SK-N-MC (cell line): ENCODE measurements at regions not wholly inside any gene's neighbourhood (a gene's known extent, or its start where the extent isn't known, plus 50 kb on each side); places are given as distances from the start of the nearest gene placed in this dataset.

Source experiments
- DNase-seq: peaks from one replicate; pipeline ENCODE4 v3.0.0-alpha.2; 2011; ENCODE audit warnings: low read depth, low spot score
- H3K27ac ChIP-seq: fragments of 200-600 bp; sonication (generic); 2 replicates; pipeline ENCODE4 v1.5.1; 2016; ENCODE audit warnings: mixed run types
- H3K36me3 ChIP-seq: fragments of 200-600 bp; sonication (generic); 2 replicates; pipeline ENCODE4 v1.6.1; 2017; ENCODE audit warnings: antibody characterized with exemption, low read length, mixed read lengths; ENCODE audit not compliant: insufficient read depth
- H3K4me3 ChIP-seq: fragments of 200-600 bp; sonication (generic); 2 replicates; pipeline ENCODE4 v1.5.1; 2016
- H3K9ac ChIP-seq: fragments of 200-600 bp; sonication (generic); 2 replicates; pipeline ENCODE4 v1.8.0; 2017; ENCODE audit warnings: mixed run types, mixed read lengths; ENCODE audit not compliant: insufficient read length
- H3K9me3 ChIP-seq: fragments of 200-600 bp; sonication (generic); 2 replicates; pipeline ENCODE4 v1.6.1; 2017; ENCODE audit warnings: low read depth, mild to moderate bottlenecking, antibody characterized with exemption, low read length, moderate library complexity, mixed read lengths
- EZH2 ChIP-seq: fragments of 200-600 bp; sonication (generic); IDR thresholded peaks from one replicate; pipeline ENCODE4 v1.6.1; 2017; ENCODE audit warnings: antibody characterized with exemption
- FOXP2 ChIP-seq: optimal IDR thresholded peaks from 2 replicates; pipeline ENCODE3; 2011; ENCODE audit warnings: mild to moderate bottlenecking, moderate library complexity; ENCODE audit not compliant: insufficient read depth; ENCODE audit errors: extremely low read length, control extremely low read depth
- POLR2AphosphoS5 ChIP-seq: IDR thresholded peaks from 2 replicates; pipeline ENCODE4 v1.6.1; 2012; ENCODE audit warnings: mild to moderate bottlenecking, low read depth, low read length, borderline replicate concordance

DNA sequence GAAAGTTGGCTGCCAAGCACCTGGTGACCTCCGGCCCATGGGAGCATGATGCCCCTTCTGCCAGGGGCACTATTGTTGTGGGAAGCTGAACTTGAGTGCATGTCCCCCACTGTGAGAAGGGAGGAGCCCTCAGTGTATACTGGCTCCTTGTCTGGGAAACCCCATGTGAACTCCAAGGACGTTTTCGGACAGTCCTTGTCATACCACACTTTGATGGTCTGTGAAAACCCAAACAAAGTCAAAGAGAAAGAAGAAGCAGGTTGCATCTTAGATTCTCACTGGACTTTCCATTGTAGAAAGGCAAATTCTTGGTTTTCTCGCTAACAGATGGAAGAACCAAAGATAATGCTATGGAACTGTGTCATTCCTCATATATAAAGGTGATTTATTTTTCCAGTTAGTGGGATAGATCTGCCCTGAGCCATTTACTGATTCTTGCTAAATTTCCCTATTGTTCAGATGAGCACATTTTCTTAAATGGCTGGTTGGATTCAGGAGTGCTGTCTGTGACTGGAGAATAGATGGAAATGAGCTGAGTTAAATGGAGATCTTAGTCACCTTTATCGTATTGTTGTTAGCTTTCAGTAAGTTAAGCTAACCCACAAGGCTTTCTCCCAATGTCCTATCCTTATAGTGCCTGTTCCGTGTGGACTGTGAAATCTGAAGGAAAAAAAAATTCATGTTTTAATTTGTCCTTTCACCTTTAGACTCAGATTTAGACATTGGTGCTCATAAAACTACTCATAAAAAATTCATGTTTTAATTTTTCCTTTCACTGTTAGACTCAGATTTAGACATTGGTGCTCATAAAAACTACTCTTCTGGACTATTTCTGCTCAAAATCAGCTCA is 166.6 kb downstream of the ACTR3 start:
- no peaks in the 10 kb centered on the region for H3K36me3 ChIP-seq
- H3K9ac ChIP-seq, result no peak overlapping the region
- no peak for DNase-seq
- TF ChIP-seq EZH2 (no peak), POLR2AphosphoS5 (no peak), FOXP2 (no peak)
- no peaks in the 10 kb centered on the region for H3K9me3 ChIP-seq
- H3K4me3 ChIP-seq, result no peak overlapping the region
- no peak overlapping the region for H3K27ac ChIP-seq

DNA sequence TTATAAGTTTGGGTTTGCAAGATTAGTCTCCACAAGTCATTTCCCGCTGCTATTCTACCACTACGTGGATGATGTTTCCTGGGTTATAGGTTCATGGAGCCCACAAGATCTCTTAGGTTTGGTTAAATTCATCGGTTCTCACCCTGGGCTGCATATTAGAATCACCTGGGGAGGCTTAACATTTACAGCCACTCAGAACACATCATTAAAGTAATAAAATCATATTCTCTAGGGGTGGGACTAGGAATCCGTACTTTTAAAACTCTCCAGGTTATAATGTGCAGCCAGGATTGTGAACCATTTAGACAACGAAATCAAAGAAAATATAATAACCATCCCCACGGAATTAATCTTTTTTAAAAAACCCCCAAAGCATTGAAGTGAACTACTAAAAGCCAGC is 167.7 kb downstream of the ACTR3 start:
- no peak overlapping the region for H3K9ac ChIP-seq
- TF ChIP-seq EZH2, result no peak
- TF ChIP-seq POLR2AphosphoS5, result no peak
- no peak for TF ChIP-seq FOXP2
- DNase-seq, result no peak
- H3K4me3 ChIP-seq, result no peak overlapping the region
- H3K9me3 ChIP-seq, result no peaks in the 10 kb centered on the region
- no peaks in the 10 kb centered on the region for H3K36me3 ChIP-seq
- no peak overlapping the region for H3K27ac ChIP-seq

GRCh38 chr2:114061566-114062098 is 171.7 kb downstream of the ACTR3 start:
- no peaks in the 10 kb centered on the region for H3K9me3 ChIP-seq
- no peak overlapping the region for H3K27ac ChIP-seq
- no peak for DNase-seq
- no peak overlapping the region for H3K4me3 ChIP-seq
- H3K9ac ChIP-seq, result no peak overlapping the region
- no peak for TF ChIP-seq FOXP2
- TF ChIP-seq EZH2, result no peak
- no peak for TF ChIP-seq POLR2AphosphoS5
- no peaks in the 10 kb centered on the region for H3K36me3 ChIP-seq

- Histone ChIP-seq H3K9me3 (no peaks in the 10 kb centered on the region), H3K4me3 (no peak overlapping the region), H3K9ac (no peak overlapping the region), H3K36me3 (no peaks in the 10 kb centered on the region), H3K27ac (no peak overlapping the region)
- TF ChIP-seq FOXP2 (no peak), EZH2 (no peak), POLR2AphosphoS5 (no peak)
- DNase-seq, result no peak
Measured at GRCh38 chr2:114063346-114063745, 173.5 kb downstream of the ACTR3 start.

GRCh38 chr2:114065731-114066130 is 175.8 kb downstream of the ACTR3 start:
- DNase-seq, result no peak
- no peaks in the 10 kb centered on the region for H3K9me3 ChIP-seq

DNA sequence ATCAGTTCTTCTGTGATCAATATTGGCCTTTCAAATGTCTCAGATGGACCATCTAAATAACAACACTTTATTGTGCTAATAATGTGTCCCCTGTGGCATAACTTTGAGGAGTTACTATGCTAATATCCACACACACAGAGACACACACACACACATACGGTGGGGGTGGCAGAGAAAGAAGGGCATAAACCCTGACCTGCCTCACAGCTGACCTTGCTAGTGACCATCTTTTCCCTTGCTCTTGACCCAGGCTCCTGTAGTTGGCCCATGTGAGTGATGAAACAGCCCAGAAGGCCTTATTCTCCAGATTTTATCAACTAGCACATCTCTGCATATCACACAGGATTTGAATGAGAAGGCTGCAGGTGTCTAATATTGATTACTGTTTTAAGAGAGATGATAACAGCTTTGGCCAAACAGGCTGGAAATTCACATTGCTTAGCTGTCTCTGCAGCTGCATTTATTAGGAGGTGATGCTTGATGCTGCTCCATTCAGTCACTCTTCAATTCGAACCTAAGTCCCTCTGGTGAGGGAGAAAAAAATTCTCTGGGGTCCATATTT is 176.4 kb downstream of the ACTR3 start:
- TF ChIP-seq POLR2AphosphoS5 (no peak), EZH2 (no peak), FOXP2 (no peak)
- Histone ChIP-seq H3K9me3 (no peaks in the 10 kb centered on the region), H3K9ac (no peak overlapping the region), H3K4me3 (no peak overlapping the region), H3K36me3 (no peaks in the 10 kb centered on the region), H3K27ac (no peak overlapping the region)
- DNase-seq, result no peak

More at GRCh38 chr2:114065731-114066130, 175.8 kb downstream of the ACTR3 start:
- H3K36me3 ChIP-seq, result no peaks in the 10 kb centered on the region
- H3K27ac ChIP-seq, result no peak overlapping the region
- no peak overlapping the region for H3K4me3 ChIP-seq
- TF ChIP-seq POLR2AphosphoS5 (no peak), FOXP2 (no peak), EZH2 (no peak)
- H3K9ac ChIP-seq, result no peak overlapping the region

DNA sequence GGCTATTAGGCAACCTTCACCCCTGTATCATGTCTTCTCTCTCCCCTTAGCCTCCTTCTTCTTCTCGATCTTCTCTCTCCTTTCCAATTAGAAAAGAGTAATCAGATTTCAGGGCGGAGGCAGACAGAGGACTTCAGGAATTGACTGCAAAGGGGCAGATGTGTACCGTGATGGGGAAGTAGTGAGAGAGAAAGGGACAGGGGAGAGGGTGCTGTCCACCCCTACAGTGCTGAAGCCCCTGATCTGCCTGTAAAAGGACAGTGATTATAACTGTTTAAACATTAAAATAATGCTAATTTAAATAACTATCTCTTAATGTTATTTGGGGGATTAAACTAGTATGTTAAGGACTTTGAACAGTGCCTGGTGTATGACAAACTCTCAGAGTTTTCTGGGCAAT is 178.5 kb downstream of the ACTR3 start:
- Histone ChIP-seq H3K9me3 (no peaks in the 10 kb centered on the region), H3K9ac (no peak overlapping the region), H3K4me3 (no peak overlapping the region), H3K36me3 (no peaks in the 10 kb centered on the region), H3K27ac (no peak overlapping the region)
- TF ChIP-seq FOXP2, result no peak
- TF ChIP-seq EZH2, result no peak
- no peak for TF ChIP-seq POLR2AphosphoS5
- DNase-seq, result no peak

GRCh38 chr2:114076961-114077360 is 187.1 kb downstream of the ACTR3 start:
- TF ChIP-seq FOXP2, result no peak
- no peak for TF ChIP-seq POLR2AphosphoS5
- no peak for TF ChIP-seq EZH2
- no peak overlapping the region for H3K27ac ChIP-seq
- DNase-seq, result no peak

DNA sequence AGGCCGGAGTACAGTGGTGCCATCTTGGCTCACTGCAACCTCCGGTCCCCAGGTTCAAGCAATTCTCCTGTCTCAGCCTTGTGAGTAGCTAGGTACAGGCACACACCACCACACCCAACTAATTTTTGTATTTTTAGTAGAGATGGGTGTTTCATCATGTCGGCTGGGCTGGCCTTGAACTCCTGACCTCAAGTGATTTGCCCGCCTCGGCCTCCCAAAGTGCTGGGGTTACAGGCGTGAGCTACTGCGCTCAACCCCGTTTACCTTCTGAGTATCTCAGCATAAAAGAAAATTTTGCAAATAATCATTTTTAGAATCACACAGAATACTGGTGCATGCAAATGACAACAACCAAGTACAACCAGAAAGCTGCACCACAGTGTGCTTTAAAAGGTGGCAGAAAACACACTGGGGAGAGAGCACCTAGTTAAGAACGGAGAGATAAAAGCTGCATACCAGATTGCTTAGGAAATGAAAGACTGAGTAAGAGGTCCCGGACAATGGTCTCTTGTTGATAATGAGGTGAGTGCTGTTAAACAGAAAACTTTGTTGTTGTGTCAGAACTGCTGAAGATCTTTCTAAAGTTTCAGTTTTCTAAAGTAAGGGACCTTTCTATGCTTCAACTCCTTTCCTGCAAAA is 189.6 kb downstream of the ACTR3 start:
- Histone ChIP-seq H3K36me3 (no peaks in the 10 kb centered on the region), H3K9me3 (no peaks in the 10 kb centered on the region), H3K9ac (no peak overlapping the region), H3K4me3 (no peak overlapping the region), H3K27ac (no peak overlapping the region)
- no peak for DNase-seq
- no peak for TF ChIP-seq EZH2
- no peak for TF ChIP-seq POLR2AphosphoS5
- no peak for TF ChIP-seq FOXP2

More at GRCh38 chr2:114076961-114077360, 187.1 kb downstream of the ACTR3 start:
- H3K4me3 ChIP-seq, result no peak overlapping the region
- no peak overlapping the region for H3K9ac ChIP-seq
- H3K36me3 ChIP-seq, result no peaks in the 10 kb centered on the region
- H3K9me3 ChIP-seq, result no peaks in the 10 kb centered on the region
